LoVo (cell line): ENCODE measurements at regions not wholly inside any gene's neighbourhood (a gene's known extent, or its start where the extent isn't known, plus 50 kb on each side); places are given as distances from the start of the nearest gene placed in this dataset.

Source experiments
- DNase-seq: peaks from one replicate; pipeline ENCODE4 v3.0.0-alpha.2; 2016; ENCODE audit warnings: low spot score

GRCh38 chr18:44216169-44216568 is 464.5 kb upstream of the SETBP1 start:
- no peak for DNase-seq

- no peak for DNase-seq
These were observed 453.2 kb upstream of the SETBP1 start for GRCh38 chr18:44227501-44227900.

DNA sequence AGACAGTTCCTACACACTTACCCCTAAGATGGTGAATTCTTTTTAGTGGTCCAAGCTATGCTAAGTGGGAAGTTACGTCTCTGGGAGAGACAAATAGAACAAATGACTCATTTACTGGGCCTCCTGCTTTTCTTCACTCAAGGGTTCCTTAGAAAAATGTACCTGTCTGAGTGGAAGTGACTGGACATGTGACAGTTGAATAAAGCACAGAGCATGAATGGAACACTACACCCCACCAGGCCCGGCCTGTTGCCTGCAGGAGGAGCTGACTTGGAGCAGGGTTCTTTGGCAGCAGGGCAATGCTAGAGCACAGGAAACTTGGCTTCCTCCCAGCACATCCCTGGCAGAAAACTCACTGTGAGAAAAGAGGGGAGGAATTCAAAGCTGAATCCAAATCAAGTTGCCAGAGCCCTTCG is 451.0 kb upstream of the SETBP1 start:
- DNase-seq = no peak

- DNase-seq = no peak
These were observed 448.8 kb upstream of the SETBP1 start for GRCh38 chr18:44231936-44232335.

- no peak for DNase-seq
These were observed 448.2 kb upstream of the SETBP1 start for GRCh38 chr18:44232500-44232899.

DNA sequence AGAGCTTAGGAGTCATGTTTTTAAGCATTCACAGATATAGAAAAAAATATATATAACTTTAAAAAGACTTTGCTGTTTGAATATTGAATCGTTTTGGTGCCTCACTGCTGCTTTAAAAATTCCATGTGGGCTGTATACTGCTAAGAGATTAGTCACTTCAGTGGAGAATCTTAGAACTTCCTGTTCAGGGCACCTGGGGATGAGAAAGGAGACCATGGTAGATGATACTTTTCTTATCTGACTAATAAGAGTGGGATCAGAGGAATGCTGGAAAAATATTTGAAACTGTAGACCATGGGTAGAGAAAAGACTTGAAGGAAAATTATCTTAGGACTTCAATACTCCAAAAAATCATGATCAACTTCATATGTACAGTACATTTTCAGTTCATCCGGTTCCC is 442.2 kb upstream of the SETBP1 start:
- DNase-seq = no peak

DNA sequence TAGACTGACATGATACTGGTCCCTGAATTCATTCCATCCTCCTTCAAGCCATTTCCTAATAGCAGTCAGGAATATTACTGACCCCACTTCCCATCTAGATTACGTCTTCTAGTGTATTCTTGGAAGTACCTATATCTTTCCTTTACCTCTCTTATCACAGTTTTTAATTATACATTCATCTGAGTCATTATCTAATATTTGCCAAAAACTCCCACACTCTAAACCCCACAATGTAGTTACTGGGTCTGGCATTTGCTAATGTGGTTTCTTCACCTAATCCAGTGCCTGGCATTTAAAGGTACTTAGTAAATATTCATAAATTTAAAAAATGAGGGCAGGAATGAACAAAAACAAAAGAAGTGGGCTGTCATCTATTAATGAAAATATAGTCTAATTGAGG is 441.8 kb upstream of the SETBP1 start:
- no peak for DNase-seq

- no peak for DNase-seq
These were observed 439.7 kb upstream of the SETBP1 start for GRCh38 chr18:44241020-44241419.

DNA sequence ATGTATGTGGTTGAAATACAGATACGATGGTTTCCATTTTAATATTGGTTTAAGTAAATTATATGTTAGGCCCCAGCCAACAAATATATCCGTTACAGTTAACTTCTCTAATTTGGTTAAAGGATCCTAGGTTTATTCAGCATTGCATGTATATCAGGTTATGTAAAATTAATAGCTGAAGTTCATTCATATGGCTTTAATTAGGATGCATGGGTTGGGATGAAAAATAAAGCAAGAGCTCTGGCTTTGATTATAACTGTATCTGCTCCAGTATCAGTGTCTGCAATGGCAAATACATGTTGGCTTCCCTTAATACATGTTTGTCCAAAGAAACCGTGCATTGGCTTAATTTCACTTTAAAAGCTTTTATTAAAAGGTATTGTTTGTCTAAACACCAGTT is 435.7 kb upstream of the SETBP1 start:
- DNase-seq = no peak

DNA sequence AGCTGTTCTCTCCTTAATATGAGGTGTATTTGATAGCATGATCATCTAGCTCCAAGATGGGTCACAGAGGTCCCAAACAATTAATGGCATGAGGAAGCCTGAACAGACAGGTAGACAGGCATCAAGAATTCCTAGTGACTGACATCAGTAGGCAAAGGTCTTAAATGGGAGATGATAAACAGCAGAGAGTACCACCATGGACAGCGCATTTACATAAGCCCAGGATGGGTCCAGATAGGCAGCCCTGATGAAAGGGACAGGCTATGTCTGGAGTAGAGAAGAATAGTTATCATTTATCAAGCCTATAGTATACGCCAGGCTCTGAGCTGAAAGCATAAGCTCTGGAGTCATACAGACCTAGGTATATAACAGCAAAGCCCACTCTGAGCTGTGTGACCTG is 434.7 kb upstream of the SETBP1 start:
- no peak for DNase-seq

- no peak for DNase-seq
These were observed 422.6 kb upstream of the SETBP1 start for GRCh38 chr18:44258086-44258485.

DNA sequence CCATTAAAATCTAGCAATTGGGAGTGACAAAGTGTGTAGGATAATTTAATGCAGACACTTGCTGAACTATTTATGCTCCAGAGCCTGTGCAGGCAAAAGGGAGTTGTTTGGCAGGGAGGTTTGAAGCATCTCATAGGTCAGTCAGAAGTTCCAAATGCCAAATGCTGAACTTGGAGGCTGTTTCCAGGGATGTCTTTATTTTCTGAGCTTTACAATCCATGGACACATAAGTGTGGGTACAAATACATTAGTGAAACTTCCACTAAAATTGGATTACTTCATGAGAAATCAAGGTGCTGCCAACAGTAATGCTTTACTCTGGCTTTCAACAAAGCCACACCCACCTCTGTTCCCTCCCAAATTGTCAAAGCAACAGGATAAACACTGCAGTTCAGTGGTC is 422.1 kb upstream of the SETBP1 start:
- DNase-seq = no peak

- DNase-seq = no peak
These were observed 421.1 kb upstream of the SETBP1 start for GRCh38 chr18:44259610-44260009.

GRCh38 chr18:44265437-44265836 is 415.3 kb upstream of the SETBP1 start:
- DNase-seq = no peak

DNA sequence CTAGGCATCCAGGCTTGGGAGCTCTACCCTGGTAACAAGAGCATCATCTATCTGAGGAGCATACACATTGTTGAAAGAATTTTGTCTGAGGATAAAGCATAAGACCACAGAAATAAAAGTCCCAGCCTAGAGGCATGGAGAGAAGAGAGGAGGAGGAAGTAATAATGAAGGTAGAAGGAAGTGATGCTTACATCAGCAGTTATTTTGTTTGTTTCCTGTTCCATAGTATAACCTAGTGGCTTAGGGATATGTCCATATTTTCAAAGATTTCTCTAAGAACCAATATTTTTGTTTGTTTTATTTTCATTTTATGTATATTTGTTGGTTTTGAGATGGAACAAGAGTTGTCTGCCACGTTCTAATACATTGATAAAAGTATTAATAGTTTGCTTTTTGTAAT is 407.4 kb upstream of the SETBP1 start:
- DNase-seq = no peak

GRCh38 chr18:44280479-44280878 is 400.2 kb upstream of the SETBP1 start:
- DNase-seq = no peak

DNA sequence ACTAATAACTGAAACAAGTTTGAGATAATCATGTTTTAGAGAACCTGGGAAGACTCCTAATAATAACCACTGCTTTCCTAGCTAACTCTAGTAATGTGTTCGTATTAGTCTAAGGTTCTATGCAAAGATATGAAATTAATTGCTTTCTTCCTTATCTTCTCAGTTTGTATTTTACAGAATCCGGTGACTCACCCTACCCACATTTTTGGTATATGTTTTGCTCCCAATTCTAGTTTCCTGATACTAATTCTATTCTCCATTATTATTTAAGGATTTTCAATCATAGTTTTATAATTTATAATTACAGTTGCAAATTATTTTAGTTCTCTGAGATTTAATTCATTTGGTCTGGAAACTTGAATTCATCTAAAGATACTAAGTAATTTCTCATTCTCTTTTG is 394.6 kb upstream of the SETBP1 start:
- DNase-seq = no peak

GRCh38 chr18:44290366-44290977 is 390.2 kb upstream of the SETBP1 start:
- no peak for DNase-seq

DNA sequence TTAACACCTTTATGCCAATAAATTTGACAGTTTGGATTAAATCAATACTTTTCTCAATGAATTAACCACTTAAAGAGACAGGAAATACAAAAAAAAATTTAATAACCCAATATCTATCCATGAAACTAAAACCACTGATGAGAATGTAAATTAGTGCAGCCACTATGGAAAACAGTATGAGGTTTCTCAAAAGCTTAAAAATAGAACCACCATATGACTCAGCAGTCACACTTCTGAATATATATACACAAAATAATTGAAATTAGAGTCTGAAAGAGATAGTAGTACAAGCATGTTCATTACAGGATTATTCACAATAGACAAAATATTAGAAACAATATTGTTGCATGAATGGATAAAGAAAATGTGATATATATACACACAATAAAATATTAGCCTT is 382.1 kb upstream of the SETBP1 start:
- DNase-seq = no peak

GRCh38 chr18:44309185-44309584 is 371.5 kb upstream of the SETBP1 start:
- no peak for DNase-seq

DNA sequence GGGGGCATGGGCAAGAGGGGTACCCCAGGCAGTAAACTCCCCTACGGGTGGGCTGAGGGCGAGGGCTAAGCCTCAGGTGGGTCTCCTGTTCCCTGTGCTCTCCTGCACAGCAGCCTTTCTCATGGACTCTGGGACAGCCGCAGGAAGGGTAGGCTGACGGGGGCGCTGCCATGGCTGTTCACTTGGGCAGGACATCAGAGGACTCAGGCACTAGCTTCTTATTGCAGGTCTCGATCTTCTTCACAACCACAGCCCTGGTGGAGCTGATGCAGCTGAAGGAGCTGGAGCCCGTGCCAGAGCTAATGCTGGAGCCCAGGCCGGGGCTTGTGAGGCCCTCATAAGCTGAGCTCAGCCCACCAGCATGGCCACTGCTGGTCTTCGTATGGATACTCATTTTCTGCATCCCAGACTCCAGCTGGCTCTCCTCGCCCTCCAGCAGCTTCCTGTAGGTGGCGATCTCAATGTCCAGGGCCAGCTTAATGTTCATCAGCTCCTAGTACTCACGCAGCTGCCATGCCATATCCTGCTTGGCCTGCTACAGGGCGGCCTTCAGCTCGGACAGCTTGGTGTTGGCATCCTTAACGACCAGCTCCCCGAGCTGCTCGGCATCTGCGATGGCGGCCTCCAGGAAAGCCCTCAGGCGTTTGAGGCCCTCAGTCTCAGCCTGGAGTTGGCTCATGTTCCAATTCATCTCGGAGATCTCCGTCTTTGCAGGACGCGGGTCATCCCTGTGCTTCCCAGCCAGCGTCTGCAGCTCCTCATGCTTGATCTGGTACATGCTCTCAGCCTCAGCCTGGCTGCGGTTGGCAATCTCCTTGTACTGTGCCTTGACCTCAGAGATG is 359.8 kb upstream of the SETBP1 start:
- DNase-seq = no peak

DNA sequence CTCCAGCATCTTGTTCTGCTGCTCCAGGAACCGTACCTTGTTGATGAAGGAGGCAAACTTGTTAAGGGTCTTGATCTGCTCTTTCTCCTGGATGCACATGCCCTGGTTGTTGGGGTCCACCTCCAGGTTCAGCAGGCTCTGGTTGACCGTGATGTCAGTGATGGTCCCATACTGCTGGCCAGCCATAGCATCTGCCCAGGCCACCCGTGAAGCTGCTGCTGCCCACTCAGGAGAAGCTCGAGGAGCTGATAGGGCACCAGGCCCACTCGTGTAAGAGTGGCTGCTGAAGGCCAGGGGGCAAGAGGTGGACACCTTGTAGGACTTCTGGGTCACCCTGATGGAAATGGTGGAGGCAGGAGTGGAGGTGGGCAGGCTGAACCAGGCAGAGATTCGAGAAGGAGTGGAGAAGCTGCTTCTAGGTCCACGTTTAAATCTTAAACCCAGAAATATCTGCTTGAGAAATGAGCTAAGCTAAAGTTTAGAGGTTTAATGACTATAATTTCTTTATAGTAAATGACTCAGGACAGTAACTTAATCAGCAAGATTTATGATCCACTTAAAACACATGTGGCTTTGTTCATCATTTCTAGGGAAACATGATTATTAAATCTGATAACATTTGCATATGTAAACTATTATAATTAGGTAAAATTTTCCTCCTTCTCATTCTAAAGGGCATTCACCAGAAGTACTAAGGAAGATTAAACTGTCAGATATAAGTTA is 358.7 kb upstream of the SETBP1 start:
- no peak for DNase-seq

DNA sequence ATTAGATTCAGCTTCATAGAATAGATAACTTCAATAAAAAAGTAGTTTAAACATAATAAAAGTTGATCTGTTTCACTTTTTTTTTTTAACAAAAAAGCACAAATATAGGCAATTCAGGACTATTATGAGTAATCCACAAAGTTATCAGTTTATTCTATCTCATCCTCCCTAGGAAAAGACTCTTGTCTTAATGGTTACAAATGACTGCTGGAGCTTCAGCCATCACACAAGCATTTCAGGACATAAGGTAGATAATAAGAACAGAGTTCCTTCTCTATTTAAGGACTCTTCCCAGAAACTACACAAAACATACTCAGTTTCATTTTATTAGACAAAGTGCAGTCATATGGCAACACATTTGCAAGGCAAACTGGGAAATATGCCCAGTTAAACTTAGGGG is 357.6 kb upstream of the SETBP1 start:
- DNase-seq = no peak
